H1 (cell line): ENCODE measurements at regions not wholly inside any gene's neighbourhood (a gene's known extent, or its start where the extent isn't known, plus 50 kb on each side); places are given as distances from the start of the nearest gene placed in this dataset.

ENCODE experiments used
- CHD7 ChIP-seq: fragments of 300-600 bp; sonication (generic); IDR thresholded peaks from 2 replicates; pipeline ENCODE4 v1.7.1; 2012; ENCODE audit warnings: low read length, moderate library complexity, mild to moderate bottlenecking, inconsistent platforms; ENCODE audit not compliant: insufficient replicate concordance
- YY1 ChIP-seq: IDR thresholded peaks from 2 replicates; pipeline ENCODE4 v1.6.1; 2011; ENCODE audit warnings: low read depth, mild to moderate bottlenecking, low read length

DNA sequence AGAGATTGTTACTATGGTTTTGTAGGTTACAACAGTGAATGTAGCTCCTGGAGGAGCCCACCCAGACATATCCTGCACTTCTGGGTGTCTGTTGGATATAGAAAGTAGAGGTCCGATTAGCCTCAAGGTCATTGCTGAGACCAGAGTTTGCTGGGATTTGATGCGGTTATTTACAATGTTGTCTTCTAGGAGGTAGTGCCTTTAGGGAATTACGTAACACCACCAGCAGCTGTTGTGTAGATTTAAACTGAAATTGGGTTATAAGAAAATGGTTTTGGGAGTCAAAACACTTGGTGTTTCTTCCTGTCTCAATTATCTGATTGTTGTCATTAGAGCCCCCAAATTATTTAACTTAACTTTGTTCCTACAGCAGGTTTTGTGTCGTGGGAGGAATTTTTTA is 225.3 kb upstream of the PELI2 start (continued):
- TF ChIP-seq CHD7 (no peak), YY1 (no peak)
